ENCODE measurements at regions not wholly inside any gene's neighbourhood (a gene's known extent, or its start where the extent isn't known, plus 50 kb on each side); places are given as distances from the start of the nearest gene placed in this dataset.

DNA sequence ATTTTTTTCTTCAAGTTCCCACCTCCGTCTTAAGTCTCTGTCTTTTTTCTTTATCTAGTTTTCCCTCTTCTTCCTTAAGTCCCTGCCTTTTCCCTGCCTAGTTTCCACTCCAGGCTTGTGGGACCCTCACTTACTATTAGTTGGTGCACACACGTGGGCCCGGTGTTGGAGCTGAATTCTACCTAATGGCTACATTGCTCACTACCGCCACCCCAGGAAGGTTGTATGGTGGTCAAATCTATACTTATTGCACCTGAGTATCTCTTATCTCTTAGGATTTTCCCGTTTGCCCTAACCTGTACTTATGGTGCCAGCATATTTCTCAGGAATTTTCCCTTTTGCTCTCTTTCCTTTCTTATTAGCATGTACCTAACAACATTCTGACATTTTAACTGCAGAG lies 692.8 kb downstream of the EPM2A start:
- Mint-ChIP-seq H3K4me3 (no peak overlapping the region), H3K4me1 (peaks cover 6% of the 10 kb centered on the region), H3K36me3 (ENCODE audit: low read depth) (no peaks in the 10 kb centered on the region), H3K27ac (no peak overlapping the region), H3K27me3 (ENCODE audit: low read depth) (no peaks in the 10 kb centered on the region), H3K9me3 (peaks cover 8% of the 10 kb centered on the region)
- TF ChIP-seq, protein P1, sequence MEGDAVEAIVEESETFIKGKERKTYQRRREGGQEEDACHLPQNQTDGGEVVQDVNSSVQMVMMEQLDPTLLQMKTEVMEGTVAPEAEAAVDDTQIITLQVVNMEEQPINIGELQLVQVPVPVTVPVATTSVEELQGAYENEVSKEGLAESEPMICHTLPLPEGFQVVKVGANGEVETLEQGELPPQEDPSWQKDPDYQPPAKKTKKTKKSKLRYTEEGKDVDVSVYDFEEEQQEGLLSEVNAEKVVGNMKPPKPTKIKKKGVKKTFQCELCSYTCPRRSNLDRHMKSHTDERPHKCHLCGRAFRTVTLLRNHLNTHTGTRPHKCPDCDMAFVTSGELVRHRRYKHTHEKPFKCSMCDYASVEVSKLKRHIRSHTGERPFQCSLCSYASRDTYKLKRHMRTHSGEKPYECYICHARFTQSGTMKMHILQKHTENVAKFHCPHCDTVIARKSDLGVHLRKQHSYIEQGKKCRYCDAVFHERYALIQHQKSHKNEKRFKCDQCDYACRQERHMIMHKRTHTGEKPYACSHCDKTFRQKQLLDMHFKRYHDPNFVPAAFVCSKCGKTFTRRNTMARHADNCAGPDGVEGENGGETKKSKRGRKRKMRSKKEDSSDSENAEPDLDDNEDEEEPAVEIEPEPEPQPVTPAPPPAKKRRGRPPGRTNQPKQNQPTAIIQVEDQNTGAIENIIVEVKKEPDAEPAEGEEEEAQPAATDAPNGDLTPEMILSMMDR (IDR thresholded peaks at IDR 0.05; ENCODE audit: unreplicated experiment in 3 of 3), result no peak

DNA sequence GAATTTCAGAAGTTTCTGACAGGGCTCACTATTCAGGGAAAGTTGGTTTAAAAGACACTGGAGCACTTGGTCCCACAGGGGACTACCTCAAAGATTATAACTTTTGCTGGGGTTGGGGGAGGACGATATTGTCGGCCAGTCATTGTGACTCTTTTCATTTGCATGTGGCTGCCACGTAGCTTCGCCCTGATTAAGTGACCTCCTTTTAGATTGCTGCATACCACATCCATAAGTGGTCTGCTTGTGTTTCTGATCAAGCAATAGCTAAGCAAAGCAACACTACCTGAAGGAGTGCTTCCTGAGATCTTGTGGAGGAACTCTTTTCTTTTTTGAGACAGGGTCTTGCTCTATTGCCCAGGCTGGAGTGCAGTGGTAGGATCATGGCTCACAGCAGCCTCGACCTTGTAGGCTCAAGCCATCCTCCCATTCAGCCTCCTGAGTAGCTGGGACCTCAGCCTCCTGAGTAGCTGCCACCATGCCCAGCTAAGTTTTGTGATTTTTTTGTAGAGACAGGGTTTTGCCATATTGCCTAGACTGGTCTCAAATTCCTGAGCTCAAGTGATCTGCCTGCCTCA lies 691.3 kb downstream of the EPM2A start:
- no peaks in the 10 kb centered on the region for H3K27me3 Mint-ChIP-seq (ENCODE audit: low read depth)
- H3K36me3 Mint-ChIP-seq (ENCODE audit: low read depth), result no peaks in the 10 kb centered on the region
- no peak overlapping the region for H3K27ac Mint-ChIP-seq
- TF ChIP-seq, protein P1 (IDR thresholded peaks at IDR 0.05; ENCODE audit: unreplicated experiment in 3 of 3), result no peak
- peaks cover 6% of the 10 kb centered on the region for H3K4me1 Mint-ChIP-seq
- no peak overlapping the region for H3K4me3 Mint-ChIP-seq
- H3K9me3 Mint-ChIP-seq, result peaks cover 8% of the 10 kb centered on the region

DNA sequence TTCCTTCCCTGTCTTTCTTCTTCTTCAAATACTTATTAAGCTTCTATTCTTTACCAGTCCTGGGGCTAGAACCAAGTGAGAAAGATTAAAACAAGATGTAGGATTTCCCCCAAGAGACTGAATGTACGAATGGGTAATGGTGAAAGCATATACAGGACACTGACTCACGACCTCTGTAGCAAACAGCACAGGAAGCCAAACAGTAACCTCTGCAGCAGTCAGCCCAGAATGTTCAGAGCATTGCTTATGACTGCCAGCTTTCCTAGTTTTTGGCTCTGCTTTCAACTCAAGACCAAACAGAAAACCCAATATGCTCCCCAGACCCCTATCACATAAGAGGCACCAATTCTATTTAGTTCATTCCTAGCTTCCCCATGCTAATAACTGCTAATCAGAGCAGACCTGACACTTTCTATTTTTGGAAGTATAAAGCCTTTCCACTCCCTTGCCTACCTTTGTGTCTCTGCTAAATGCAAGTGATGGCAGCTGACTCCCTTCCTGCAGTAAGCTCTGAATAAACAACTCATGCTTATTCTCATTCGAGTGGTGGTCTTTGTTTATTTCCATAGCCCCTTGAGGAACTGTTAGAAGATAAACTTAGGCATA lies 690.6 kb downstream of the EPM2A start:
- H3K9me3 Mint-ChIP-seq, result peaks cover 8% of the 10 kb centered on the region
- no peak overlapping the region for H3K27ac Mint-ChIP-seq
- H3K4me3 Mint-ChIP-seq, result no peak overlapping the region
- peaks cover 6% of the 10 kb centered on the region for H3K4me1 Mint-ChIP-seq
- TF ChIP-seq, protein P1 (IDR thresholded peaks at IDR 0.05; ENCODE audit: unreplicated experiment in 3 of 3), result no peak
- no peaks in the 10 kb centered on the region for H3K27me3 Mint-ChIP-seq (ENCODE audit: low read depth)
- H3K36me3 Mint-ChIP-seq (ENCODE audit: low read depth), result no peaks in the 10 kb centered on the region

DNA sequence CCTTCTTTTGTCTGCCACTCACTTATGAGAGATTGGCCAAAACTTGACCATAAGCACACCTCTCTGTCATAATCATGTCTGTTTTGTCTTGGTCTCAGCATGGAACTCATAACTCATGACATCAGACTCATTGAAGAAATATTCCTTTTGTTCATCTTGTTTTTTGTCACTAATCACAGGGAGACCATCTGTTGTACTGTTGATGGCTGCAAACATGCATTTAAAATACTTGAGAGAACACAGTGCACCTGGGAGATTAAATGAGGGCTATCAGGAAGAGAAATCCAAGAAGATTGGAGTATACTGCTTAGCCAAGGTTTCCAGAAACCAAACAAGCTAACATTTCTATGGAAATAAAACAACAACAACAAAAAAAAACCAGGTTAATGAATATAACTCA lies 689.7 kb downstream of the EPM2A start:
- H3K27ac Mint-ChIP-seq, result no peak overlapping the region
- H3K4me1 Mint-ChIP-seq, result peaks cover 6% of the 10 kb centered on the region
- peaks cover 8% of the 10 kb centered on the region for H3K9me3 Mint-ChIP-seq
- H3K36me3 Mint-ChIP-seq (ENCODE audit: low read depth), result no peaks in the 10 kb centered on the region
- TF ChIP-seq, protein P1 (IDR thresholded peaks at IDR 0.05; ENCODE audit: unreplicated experiment in 3 of 3), result no peak
- H3K4me3 Mint-ChIP-seq, result no peak overlapping the region
- H3K27me3 Mint-ChIP-seq (ENCODE audit: low read depth), result no peaks in the 10 kb centered on the region

DNA sequence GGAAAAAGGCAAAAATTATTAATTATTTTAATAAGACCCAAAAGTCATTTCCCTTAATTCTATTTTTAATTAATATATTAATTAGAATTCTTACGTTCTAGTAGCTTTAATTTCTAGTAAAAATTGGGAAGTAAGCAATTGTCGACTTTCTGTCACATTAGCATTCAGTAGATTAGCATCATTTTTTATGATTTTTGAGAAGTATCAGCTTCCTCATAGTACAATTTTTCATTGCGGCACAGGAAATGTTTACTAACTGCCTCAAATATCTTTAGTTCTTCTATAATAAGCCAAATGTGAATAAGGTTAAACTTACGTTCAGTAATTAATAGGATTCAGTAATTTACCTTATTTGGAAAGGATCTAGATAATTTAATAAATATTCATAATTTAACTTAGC lies 687.4 kb downstream of the EPM2A start:
- H3K36me3 Mint-ChIP-seq (ENCODE audit: low read depth), result no peaks in the 10 kb centered on the region

More for the DNA sequence above, 687.4 kb downstream of the EPM2A start:
- TF ChIP-seq, protein P1 (IDR thresholded peaks at IDR 0.05; ENCODE audit: unreplicated experiment in 3 of 3), result no peak
- Mint-ChIP-seq H3K4me1 (peaks cover 6% of the 10 kb centered on the region), H3K4me3 (no peak overlapping the region), H3K27ac (no peak overlapping the region), H3K9me3 (no peaks in the 10 kb centered on the region), H3K27me3 (ENCODE audit: low read depth) (no peaks in the 10 kb centered on the region)

Data from nephron (organoid).